Panc1 (cell line): ENCODE measurements at regions not wholly inside any gene's neighbourhood (a gene's known extent, or its start where the extent isn't known, plus 50 kb on each side); places are given as distances from the start of the nearest gene placed in this dataset.

ENCODE experiments used
- CTCF ChIP-seq: fragments of 450-650 bp; IDR thresholded peaks from 2 replicates; pipeline ENCODE4 v1.5.1; 2017; ENCODE audit warnings: mild to moderate bottlenecking
- POLR2AphosphoS5 ChIP-seq: IDR thresholded peaks from 2 replicates; pipeline ENCODE4 v1.6.1; 2012; ENCODE audit warnings: mild to moderate bottlenecking, low read depth, low read length, moderate library complexity
- REST ChIP-seq, 2 experiments: IDR thresholded peaks; 2 replicates each; pipeline ENCODE4 v1.6.1; 2011 to 2012; ENCODE audit warnings: low read depth in 2 of 2, control low read depth in 1 of 2, low read length in 1 of 2, mild to moderate bottlenecking in 1 of 2, moderate library complexity in 1 of 2; ENCODE audit not compliant: insufficient read depth in 1 of 2
- SIN3A ChIP-seq: IDR thresholded peaks from 2 replicates; pipeline ENCODE4 v1.6.1; 2012; ENCODE audit warnings: low read depth, mild to moderate bottlenecking, low read length, moderate library complexity, borderline replicate concordance; ENCODE audit not compliant: insufficient read depth
- TCF7L2 ChIP-seq: IDR thresholded peaks from 2 replicates; pipeline ENCODE4 v1.6.1; 2011; ENCODE audit warnings: mild to moderate bottlenecking, low read depth, low read length, inconsistent platforms

GRCh38 chr4:184893801-184894571, 68.2 kb upstream of the ACSL1 start:
- no peak for TF ChIP-seq POLR2AphosphoS5
- TF ChIP-seq CTCF: no peak
- no peak for TF ChIP-seq SIN3A
- no peak for TF ChIP-seq REST (IDR thresholded peaks at IDR 0.05; ENCODE audit: insufficient read depth in 1 of 2, low read depth in 2 of 2, low read length in 1 of 2)
- TF ChIP-seq TCF7L2: no peak
